ENCODE measurements at regions not wholly inside any gene's neighbourhood (a gene's known extent, or its start where the extent isn't known, plus 50 kb on each side); places are given as distances from the start of the nearest gene placed in this dataset.

DNA sequence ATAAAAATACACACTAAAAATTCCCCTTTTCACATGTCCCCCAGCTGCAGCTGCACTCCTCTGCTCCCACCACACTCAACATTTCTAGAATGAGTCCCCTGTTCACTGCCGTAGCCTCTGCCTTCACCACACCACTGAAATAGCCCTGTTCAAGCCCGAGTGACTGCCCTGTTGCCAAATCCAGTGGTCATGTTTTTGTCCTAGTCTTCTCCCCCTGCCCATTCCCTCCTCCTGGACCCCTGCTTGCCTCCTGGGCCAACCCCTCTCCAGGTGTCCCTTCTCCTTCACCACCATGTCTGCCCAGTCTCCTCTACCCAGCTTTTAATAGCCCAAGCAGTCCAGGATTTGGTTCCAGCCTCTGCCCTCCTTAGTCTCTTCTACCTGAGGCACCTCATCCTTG is 97.1 kb upstream of the LGALSL start:
- TF ChIP-seq NRF1 (IDR thresholded peaks at IDR 0.05; ENCODE audit: low read depth, low read length) (no peak), POLR2AphosphoS5 (IDR thresholded peaks at IDR 0.05; ENCODE audit: low read depth, low read length) (no peak), FOXJ3 (CRISPR knock-in tag; IDR thresholded peaks at IDR 0.05) (no peak)

All from SK-N-SH (cell line).